Natural killer cell treated with Interleukin-12 subunit alpha and Interleukin-12 subunit beta and Interleukin-15 and Interleukin-18, amount 100 ng/mL, for 72 hours (primary cell): ENCODE measurements at regions not wholly inside any gene's neighbourhood (a gene's known extent, or its start where the extent isn't known, plus 50 kb on each side); places are given as distances from the start of the nearest gene placed in this dataset.

Source experiments
- ATAC-seq, 2 donors: fragments of 150-1000 bp; cut with Tn5 transposase in 1 of 2; sonication (Bioruptor Pico), chemical (Tn5 transposase) in 1 of 2; 2 replicates each; pipeline ENCODE4 v1.10.0; 2021
- DNase-seq: peaks from one replicate; pipeline ENCODE4 v3.0.0; 2022; ENCODE audit warnings: low spot score
- H3K27ac Mint-ChIP-seq, 2 donors: 1 replicate in 1 of 2; 2 replicates in 1 of 2; pipeline ENCODE4 v1.8.0; 2022; ENCODE audit warnings: mixed read lengths in 2 of 2, mild to moderate bottlenecking in 1 of 2, moderate library complexity in 1 of 2
- H3K27me3 Mint-ChIP-seq, 2 donors: 1 replicate in 1 of 2; 2 replicates in 1 of 2; pipeline ENCODE4 v1.8.0; 2022; ENCODE audit warnings: mixed read lengths in 2 of 2
- H3K36me3 Mint-ChIP-seq: one replicate; pipeline ENCODE4 v1.8.0; 2022; ENCODE audit warnings: mixed read lengths
- H3K4me1 Mint-ChIP-seq, 2 donors: 1 replicate in 1 of 2; 2 replicates in 1 of 2; pipeline ENCODE4 v1.8.0; 2022; ENCODE audit warnings: low read depth in 2 of 2, mixed read lengths in 2 of 2, mild to moderate bottlenecking in 1 of 2
- H3K4me3 Mint-ChIP-seq: one replicate; pipeline ENCODE4 v1.8.0; 2022; ENCODE audit warnings: mixed read lengths
- H3K9me3 Mint-ChIP-seq: 2 replicates; pipeline ENCODE4 v1.8.0; 2022; ENCODE audit warnings: mixed read lengths

GRCh38 chr9:102085548-102085947 lies 347.1 kb upstream of the GRIN3A start:
- Mint-ChIP-seq H3K4me1 (no peaks in the 10 kb centered on the region), H3K4me3 (no peak overlapping the region), H3K36me3 (no peaks in the 10 kb centered on the region), H3K27ac (no peak overlapping the region), H3K27me3 (no peaks in the 10 kb centered on the region), H3K9me3 (peaks cover 10% of the 10 kb centered on the region)
- DNase-seq (no peak), ATAC-seq (no peak)

- Mint-ChIP-seq H3K4me1 (no peaks in the 10 kb centered on the region), H3K9me3 (peaks cover 23% of the 10 kb centered on the region), H3K4me3 (no peak overlapping the region), H3K36me3 (peaks cover 10% of the 10 kb centered on the region), H3K27ac (no peak overlapping the region), H3K27me3 (no peaks in the 10 kb centered on the region)
- ATAC-seq (no peak), DNase-seq (no peak)
Observed at GRCh38 chr9:102072059-102072764, 333.8 kb upstream of the GRIN3A start.

- Mint-ChIP-seq H3K4me1 (no peaks in the 10 kb centered on the region), H3K9me3 (peaks cover 23% of the 10 kb centered on the region), H3K4me3 (no peak overlapping the region), H3K27me3 (no peaks in the 10 kb centered on the region), H3K36me3 (peaks cover 10% of the 10 kb centered on the region), H3K27ac (no peak overlapping the region)
- ATAC-seq = no peak
- DNase-seq = no peak
Observed at GRCh38 chr9:102069969-102070368, 331.5 kb upstream of the GRIN3A start.

GRCh38 chr9:102054811-102055210 lies 316.4 kb upstream of the GRIN3A start:
- Mint-ChIP-seq H3K9me3 (peaks cover 10% of the 10 kb centered on the region), H3K36me3 (no peaks in the 10 kb centered on the region), H3K4me3 (no peak overlapping the region), H3K4me1 (no peaks in the 10 kb centered on the region), H3K27me3 (no peaks in the 10 kb centered on the region), H3K27ac (no peak overlapping the region)
- DNase-seq (no peak), ATAC-seq (no peak)

- Mint-ChIP-seq H3K9me3 (peaks cover 27% of the 10 kb centered on the region), H3K27ac (no peak overlapping the region), H3K4me3 (no peak overlapping the region), H3K27me3 (no peaks in the 10 kb centered on the region), H3K4me1 (no peaks in the 10 kb centered on the region), H3K36me3 (peaks cover 10% of the 10 kb centered on the region)
- no peak for ATAC-seq
- no peak for DNase-seq
Observed at GRCh38 chr9:102049586-102050246, 311.3 kb upstream of the GRIN3A start.

- Mint-ChIP-seq H3K9me3 (peaks cover 22% of the 10 kb centered on the region), H3K27ac (no peak overlapping the region), H3K27me3 (no peaks in the 10 kb centered on the region), H3K4me3 (no peak overlapping the region), H3K36me3 (peaks cover 10% of the 10 kb centered on the region), H3K4me1 (no peaks in the 10 kb centered on the region)
- DNase-seq (no peak), ATAC-seq (no peak)
Observed at GRCh38 chr9:102047549-102047948, 309.1 kb upstream of the GRIN3A start.

- Mint-ChIP-seq H3K36me3 (peaks cover 10% of the 10 kb centered on the region), H3K4me3 (no peak overlapping the region), H3K9me3 (peaks cover 26% of the 10 kb centered on the region), H3K27me3 (no peaks in the 10 kb centered on the region), H3K4me1 (no peaks in the 10 kb centered on the region), H3K27ac (no peak overlapping the region)
- DNase-seq (no peak), ATAC-seq (no peak)
Observed at GRCh38 chr9:102044133-102044532, 305.7 kb upstream of the GRIN3A start.

GRCh38 chr9:102038006-102038405 lies 299.6 kb upstream of the GRIN3A start:
- Mint-ChIP-seq H3K36me3 (no peaks in the 10 kb centered on the region), H3K4me1 (no peaks in the 10 kb centered on the region), H3K27me3 (no peaks in the 10 kb centered on the region), H3K27ac (no peak overlapping the region), H3K9me3 (peaks cover 19% of the 10 kb centered on the region), H3K4me3 (no peak overlapping the region)
- DNase-seq (no peak), ATAC-seq (no peak)

- DNase-seq (no peak), ATAC-seq (no peak)
- Mint-ChIP-seq H3K27ac (no peak overlapping the region), H3K9me3 (peaks cover 16% of the 10 kb centered on the region), H3K4me3 (no peak overlapping the region), H3K36me3 (no peaks in the 10 kb centered on the region), H3K4me1 (no peaks in the 10 kb centered on the region), H3K27me3 (no peaks in the 10 kb centered on the region)
Observed at GRCh38 chr9:102035929-102036328, 297.5 kb upstream of the GRIN3A start.

- no peak overlapping the region for H3K27ac Mint-ChIP-seq
Observed at GRCh38 chr9:102032614-102033013, 294.2 kb upstream of the GRIN3A start.

GRCh38 chr9:102000956-102001355 lies 262.5 kb upstream of the GRIN3A start:
- Mint-ChIP-seq H3K27ac (no peak overlapping the region), H3K4me1 (no peaks in the 10 kb centered on the region), H3K36me3 (no peaks in the 10 kb centered on the region), H3K9me3 (peaks cover 23% of the 10 kb centered on the region), H3K4me3 (no peak overlapping the region), H3K27me3 (no peaks in the 10 kb centered on the region)
- DNase-seq (no peak), ATAC-seq (no peak)

More at GRCh38 chr9:102032614-102033013, 294.2 kb upstream of the GRIN3A start:
- no peak for ATAC-seq
- H3K9me3 Mint-ChIP-seq = peaks cover 11% of the 10 kb centered on the region
- H3K4me1 Mint-ChIP-seq = no peaks in the 10 kb centered on the region
- H3K27me3 Mint-ChIP-seq = no peaks in the 10 kb centered on the region
- no peak overlapping the region for H3K4me3 Mint-ChIP-seq
- DNase-seq = no peak
- H3K36me3 Mint-ChIP-seq = no peaks in the 10 kb centered on the region

GRCh38 chr9:101999441-101999840 lies 261.0 kb upstream of the GRIN3A start:
- no peaks in the 10 kb centered on the region for H3K36me3 Mint-ChIP-seq
- ATAC-seq = no peak
- no peaks in the 10 kb centered on the region for H3K27me3 Mint-ChIP-seq
- peaks cover 22% of the 10 kb centered on the region for H3K9me3 Mint-ChIP-seq
- H3K27ac Mint-ChIP-seq = no peak overlapping the region
- H3K4me3 Mint-ChIP-seq = no peak overlapping the region
- DNase-seq = no peak
- H3K4me1 Mint-ChIP-seq = no peaks in the 10 kb centered on the region

- Mint-ChIP-seq H3K27ac (no peak overlapping the region), H3K4me3 (no peak overlapping the region), H3K9me3 (peaks cover 21% of the 10 kb centered on the region), H3K4me1 (no peaks in the 10 kb centered on the region), H3K27me3 (no peaks in the 10 kb centered on the region), H3K36me3 (no peaks in the 10 kb centered on the region)
- no peak for ATAC-seq
- DNase-seq = no peak
Observed at GRCh38 chr9:101995231-101995630, 256.8 kb upstream of the GRIN3A start.

- Mint-ChIP-seq H3K36me3 (no peaks in the 10 kb centered on the region), H3K4me1 (no peaks in the 10 kb centered on the region), H3K27ac (no peak overlapping the region), H3K27me3 (no peaks in the 10 kb centered on the region), H3K9me3 (peaks cover 18% of the 10 kb centered on the region), H3K4me3 (no peak overlapping the region)
- ATAC-seq (no peak), DNase-seq (no peak)
Observed at GRCh38 chr9:101993771-101994170, 255.3 kb upstream of the GRIN3A start.
